ENCODE measurements at regions not wholly inside any gene's neighbourhood (a gene's known extent, or its start where the extent isn't known, plus 50 kb on each side); places are given as distances from the start of the nearest gene placed in this dataset.

GRCh38 chr14:38502239-38502638 lies 246.3 kb upstream of the CLEC14A start:
- no peak for TF ChIP-seq POLR2A (IDR thresholded peaks at IDR 0.05)
- no peak for TF ChIP-seq CTCF (IDR thresholded peaks at IDR 0.05)
- intact Hi-C loops (cut with DNase I): no loop called here
- no peak for DNase-seq
- no peaks in the 10 kb centered on the region for H3K9me3 ChIP-seq
- H3K27me3 ChIP-seq: no peaks in the 10 kb centered on the region
- no peaks in the 10 kb centered on the region for H3K4me1 ChIP-seq
- H3K4me3 ChIP-seq: no peak overlapping the region
- H3K27ac ChIP-seq: no peak overlapping the region
- WGBS, 2 donors: 60 to 67% methylated on average over 2 of the region's 2 CpGs
- H3K36me3 ChIP-seq: no peaks in the 10 kb centered on the region

- no peak overlapping the region for H3K27ac ChIP-seq
- H3K9me3 ChIP-seq: no peaks in the 10 kb centered on the region
- H3K4me3 ChIP-seq: no peak overlapping the region
- no peak for DNase-seq
- no peaks in the 10 kb centered on the region for H3K36me3 ChIP-seq
- intact Hi-C loops (cut with DNase I): no loop called here
- H3K27me3 ChIP-seq: no peaks in the 10 kb centered on the region
- H3K4me1 ChIP-seq: no peaks in the 10 kb centered on the region
- TF ChIP-seq CTCF (IDR thresholded peaks at IDR 0.05) (no peak), POLR2A (IDR thresholded peaks at IDR 0.05) (no peak)
Measured at GRCh38 chr14:38500125-38500524, 244.2 kb upstream of the CLEC14A start.

- no peaks in the 10 kb centered on the region for H3K4me1 ChIP-seq
- H3K27ac ChIP-seq: no peak overlapping the region
- no peak overlapping the region for H3K4me3 ChIP-seq
- no peaks in the 10 kb centered on the region for H3K9me3 ChIP-seq
- WGBS, 2 donors: 42 to 62% methylated on average over 1 of the region's 1 CpG
- no peaks in the 10 kb centered on the region for H3K27me3 ChIP-seq
- DNase-seq: no peak
- intact Hi-C loops (cut with DNase I): no loop called here
- no peaks in the 10 kb centered on the region for H3K36me3 ChIP-seq
- no peak for TF ChIP-seq CTCF (IDR thresholded peaks at IDR 0.05)
- TF ChIP-seq POLR2A (IDR thresholded peaks at IDR 0.05): no peak
Measured at GRCh38 chr14:38496092-38496491, 240.2 kb upstream of the CLEC14A start.

GRCh38 chr14:38490273-38490672 lies 234.4 kb upstream of the CLEC14A start:
- Histone ChIP-seq H3K36me3 (no peaks in the 10 kb centered on the region), H3K9me3 (no peaks in the 10 kb centered on the region), H3K27me3 (no peaks in the 10 kb centered on the region), H3K27ac (no peak overlapping the region), H3K4me3 (no peak overlapping the region), H3K4me1 (no peaks in the 10 kb centered on the region)
- no peak for TF ChIP-seq POLR2A (IDR thresholded peaks at IDR 0.05)
- intact Hi-C loops (cut with DNase I): no loop called here
- DNase-seq: no peak

- WGBS, 2 donors: 37 to 62% methylated on average over 2 of the region's 2 CpGs
- Histone ChIP-seq H3K4me1 (no peaks in the 10 kb centered on the region), H3K9me3 (no peaks in the 10 kb centered on the region), H3K36me3 (no peaks in the 10 kb centered on the region), H3K27ac (no peak overlapping the region), H3K4me3 (no peak overlapping the region), H3K27me3 (no peaks in the 10 kb centered on the region)
- TF ChIP-seq POLR2A (IDR thresholded peaks at IDR 0.05) (no peak), CTCF (IDR thresholded peaks at IDR 0.05) (no peak)
- intact Hi-C loops (cut with DNase I): no loop called here
- no peak for DNase-seq
Measured at GRCh38 chr14:38485026-38485425, 229.1 kb upstream of the CLEC14A start.

- no peaks in the 10 kb centered on the region for H3K36me3 ChIP-seq
- H3K4me3 ChIP-seq: no peak overlapping the region
- WGBS, 2 donors: 50 to 52% methylated on average over 1 to 2 of the region's 2 CpGs
- H3K4me1 ChIP-seq: no peaks in the 10 kb centered on the region
- intact Hi-C loops (cut with DNase I): no loop called here
- H3K27me3 ChIP-seq: no peaks in the 10 kb centered on the region
- TF ChIP-seq POLR2A (IDR thresholded peaks at IDR 0.05): no peak
- no peak for TF ChIP-seq CTCF (IDR thresholded peaks at IDR 0.05)
- H3K27ac ChIP-seq: no peak overlapping the region
- DNase-seq: no peak
- H3K9me3 ChIP-seq: peaks cover 0 to 9% (median 0%) of the 10 kb centered on the region in 3 donors
Measured at GRCh38 chr14:38481952-38482678, 226.2 kb upstream of the CLEC14A start.
